RWPE2 (cell line): ENCODE measurements at regions not wholly inside any gene's neighbourhood (a gene's known extent, or its start where the extent isn't known, plus 50 kb on each side); places are given as distances from the start of the nearest gene placed in this dataset.
A peak's percentile ranks its signal among the peaks of the same experiment; 100 is the strongest.

Experiments
- ATAC-seq: fragments of 200-7000 bp; cut with Tn5 transposase; 3 replicates; pipeline ENCODE4 v1.9.1; 2021; ENCODE audit warnings: low read depth
- DNase-seq: peaks from one replicate; pipeline ENCODE4 v3.0.0-alpha.2; 2020; ENCODE audit warnings: low spot score
- H3K27ac ChIP-seq: fragments of 450-650 bp; 2 replicates; pipeline ENCODE4 v1.5.1; 2017; ENCODE audit warnings: mild to moderate bottlenecking; ENCODE audit not compliant: poor library complexity, severe bottlenecking
- H3K27me3 ChIP-seq: fragments of 250-450 bp; sonication (Bioruptor Pico); 2 replicates; pipeline ENCODE4 v1.5.1; 2021; ENCODE audit warnings: mild to moderate bottlenecking, moderate library complexity; ENCODE audit not compliant: insufficient read depth, poor library complexity, severe bottlenecking
- H3K36me3 ChIP-seq: fragments of 250-450 bp; sonication (Bioruptor Pico); 2 replicates; pipeline ENCODE4 v1.5.1; 2020; ENCODE audit warnings: low read depth, mild to moderate bottlenecking, moderate library complexity
- H3K4me1 ChIP-seq: fragments of 250-450 bp; sonication (Bioruptor Pico); 2 replicates; pipeline ENCODE4 v1.5.1; 2021; ENCODE audit warnings: mild to moderate bottlenecking, moderate library complexity; ENCODE audit not compliant: insufficient read depth, poor library complexity, severe bottlenecking
- H3K4me3 ChIP-seq: fragments of 250-450 bp; sonication (Bioruptor Pico); 2 replicates; pipeline ENCODE4 v1.5.1; 2021; ENCODE audit warnings: mild to moderate bottlenecking, moderate library complexity; ENCODE audit not compliant: severe bottlenecking
- H3K9me3 ChIP-seq: fragments of 250-450 bp; sonication (Bioruptor Pico); 2 replicates; pipeline ENCODE4 v1.5.1; 2021; ENCODE audit warnings: mild to moderate bottlenecking, moderate library complexity; ENCODE audit not compliant: severe bottlenecking
- TF ChIP-seq, protein P1 (sequence below): fragments of 450-650 bp; IDR thresholded peaks from one replicate; pipeline ENCODE4 v1.5.1; 2017; ENCODE audit warnings: mild to moderate bottlenecking, moderate library complexity; ENCODE audit not compliant: poor library complexity, severe bottlenecking

DNA sequence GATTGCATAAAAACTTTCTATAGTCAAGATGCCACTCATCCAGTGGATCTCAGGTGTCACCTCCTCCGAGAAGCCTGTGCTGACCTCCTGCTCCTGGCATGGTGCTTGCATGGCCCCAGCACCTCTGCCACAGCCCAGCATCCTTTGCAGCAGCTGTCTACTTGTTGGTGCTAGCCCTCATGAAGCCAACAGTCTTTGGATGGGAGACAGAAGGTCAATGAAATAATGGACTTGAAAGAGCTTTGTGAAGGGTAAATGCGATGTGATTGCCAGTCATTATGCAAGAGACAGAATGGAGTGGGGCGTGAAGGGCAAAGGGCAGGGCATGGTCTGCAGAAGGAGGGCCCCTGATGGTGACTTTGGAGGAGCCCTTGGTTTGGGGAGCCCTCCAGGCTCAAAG is 63.0 kb upstream of the CLMN start:
- Histone ChIP-seq H3K27ac (no peak overlapping the region), H3K36me3 (no peaks in the 10 kb centered on the region), H3K9me3 (peaks cover 4% of the 10 kb centered on the region), H3K4me3 (no peak overlapping the region), H3K27me3 (no peaks in the 10 kb centered on the region), H3K4me1 (no peaks in the 10 kb centered on the region)
- TF ChIP-seq, protein P1, sequence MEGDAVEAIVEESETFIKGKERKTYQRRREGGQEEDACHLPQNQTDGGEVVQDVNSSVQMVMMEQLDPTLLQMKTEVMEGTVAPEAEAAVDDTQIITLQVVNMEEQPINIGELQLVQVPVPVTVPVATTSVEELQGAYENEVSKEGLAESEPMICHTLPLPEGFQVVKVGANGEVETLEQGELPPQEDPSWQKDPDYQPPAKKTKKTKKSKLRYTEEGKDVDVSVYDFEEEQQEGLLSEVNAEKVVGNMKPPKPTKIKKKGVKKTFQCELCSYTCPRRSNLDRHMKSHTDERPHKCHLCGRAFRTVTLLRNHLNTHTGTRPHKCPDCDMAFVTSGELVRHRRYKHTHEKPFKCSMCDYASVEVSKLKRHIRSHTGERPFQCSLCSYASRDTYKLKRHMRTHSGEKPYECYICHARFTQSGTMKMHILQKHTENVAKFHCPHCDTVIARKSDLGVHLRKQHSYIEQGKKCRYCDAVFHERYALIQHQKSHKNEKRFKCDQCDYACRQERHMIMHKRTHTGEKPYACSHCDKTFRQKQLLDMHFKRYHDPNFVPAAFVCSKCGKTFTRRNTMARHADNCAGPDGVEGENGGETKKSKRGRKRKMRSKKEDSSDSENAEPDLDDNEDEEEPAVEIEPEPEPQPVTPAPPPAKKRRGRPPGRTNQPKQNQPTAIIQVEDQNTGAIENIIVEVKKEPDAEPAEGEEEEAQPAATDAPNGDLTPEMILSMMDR: no peak
- no peak for ATAC-seq
- no peak for DNase-seq

DNA sequence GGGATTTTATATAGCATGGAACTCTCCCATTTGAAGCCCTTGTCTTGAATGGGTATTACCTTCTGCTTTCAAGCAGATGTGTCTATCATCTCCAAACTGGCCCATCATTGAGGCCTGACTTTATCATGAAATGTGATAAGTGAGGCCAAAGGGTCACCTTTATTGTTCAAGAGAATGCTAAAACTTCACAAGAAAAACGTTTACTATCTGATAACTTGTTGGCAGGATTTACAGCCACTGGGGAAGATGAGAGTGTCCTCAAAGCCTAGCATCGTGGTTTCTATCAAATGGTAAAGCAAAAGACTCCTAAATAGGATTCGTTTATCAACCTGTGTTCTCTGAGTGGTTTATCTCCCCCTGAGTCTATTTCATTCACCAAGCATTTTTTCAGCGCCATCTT is 62.0 kb upstream of the CLMN start:
- Histone ChIP-seq H3K27ac (no peak overlapping the region), H3K36me3 (no peaks in the 10 kb centered on the region), H3K4me3 (no peak overlapping the region), H3K9me3 (peaks cover 4% of the 10 kb centered on the region), H3K27me3 (no peaks in the 10 kb centered on the region), H3K4me1 (no peaks in the 10 kb centered on the region)
- DNase-seq: no peak
- TF ChIP-seq, protein P1: no peak
- ATAC-seq: no peak

DNA sequence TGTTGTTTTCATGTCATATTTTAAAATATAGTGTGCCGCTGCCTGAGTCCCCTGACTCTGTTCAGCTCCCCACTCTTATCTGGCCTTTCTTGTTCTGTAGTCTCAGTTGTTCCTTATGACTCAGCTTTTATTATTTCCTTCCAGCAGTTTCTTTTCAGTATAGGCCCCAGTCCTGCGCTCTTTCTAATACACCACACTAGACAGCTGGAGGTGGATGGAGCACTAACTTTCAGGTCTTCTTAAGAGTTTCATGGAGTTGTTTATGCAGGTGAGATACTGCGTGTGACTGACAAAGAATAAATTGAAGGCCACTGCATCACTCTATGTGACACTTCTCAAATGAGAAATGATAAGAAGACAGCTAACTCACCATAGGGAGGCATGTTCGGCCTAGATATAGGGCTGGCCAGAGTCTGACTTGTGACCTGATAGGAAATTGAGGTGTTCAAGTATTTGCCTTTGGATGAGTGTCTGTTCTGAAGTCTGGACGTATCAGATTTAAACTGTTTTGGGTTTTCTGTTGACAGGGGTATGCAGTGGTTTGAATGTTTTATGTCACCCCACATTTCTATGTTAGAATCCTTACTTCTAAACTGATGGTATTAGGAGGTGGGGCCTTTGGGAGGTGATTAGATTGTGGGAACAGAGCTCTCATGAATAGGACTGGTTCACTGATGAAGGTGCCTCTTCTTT is 60.8 kb upstream of the CLMN start:
- no peak overlapping the region for H3K27ac ChIP-seq
- ATAC-seq: no peak
- H3K36me3 ChIP-seq: no peaks in the 10 kb centered on the region
- H3K4me3 ChIP-seq: no peak overlapping the region
- no peaks in the 10 kb centered on the region for H3K4me1 ChIP-seq
- peaks cover 4% of the 10 kb centered on the region for H3K9me3 ChIP-seq
- DNase-seq: no peak
- H3K27me3 ChIP-seq: no peaks in the 10 kb centered on the region
- TF ChIP-seq, protein P1: no peak

DNA sequence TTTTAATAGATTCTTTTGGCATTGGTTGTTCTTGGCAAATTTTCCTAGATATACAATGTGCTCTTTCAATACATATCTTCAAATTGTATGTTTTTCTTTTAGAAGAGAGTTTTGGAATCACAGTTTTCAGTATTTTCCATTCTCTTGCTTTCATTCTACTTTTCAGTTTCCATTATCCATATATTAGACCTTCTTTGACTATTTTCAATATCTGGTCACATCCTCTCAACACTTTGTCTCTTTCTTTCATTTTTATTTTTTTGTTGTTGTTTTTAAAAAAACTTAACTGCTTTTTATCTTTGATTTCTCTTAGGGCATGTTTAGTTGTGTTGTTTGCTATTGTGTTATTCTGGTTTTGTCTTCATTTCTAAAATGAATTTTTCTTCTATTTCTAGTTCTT is 59.9 kb upstream of the CLMN start:
- H3K4me1 ChIP-seq: no peaks in the 10 kb centered on the region
- no peak overlapping the region for H3K4me3 ChIP-seq
- no peaks in the 10 kb centered on the region for H3K36me3 ChIP-seq
- no peak for ATAC-seq
- TF ChIP-seq, protein P1: no peak
- H3K9me3 ChIP-seq: peaks cover 4% of the 10 kb centered on the region
- no peaks in the 10 kb centered on the region for H3K27me3 ChIP-seq
- DNase-seq: no peak
- no peak overlapping the region for H3K27ac ChIP-seq

DNA sequence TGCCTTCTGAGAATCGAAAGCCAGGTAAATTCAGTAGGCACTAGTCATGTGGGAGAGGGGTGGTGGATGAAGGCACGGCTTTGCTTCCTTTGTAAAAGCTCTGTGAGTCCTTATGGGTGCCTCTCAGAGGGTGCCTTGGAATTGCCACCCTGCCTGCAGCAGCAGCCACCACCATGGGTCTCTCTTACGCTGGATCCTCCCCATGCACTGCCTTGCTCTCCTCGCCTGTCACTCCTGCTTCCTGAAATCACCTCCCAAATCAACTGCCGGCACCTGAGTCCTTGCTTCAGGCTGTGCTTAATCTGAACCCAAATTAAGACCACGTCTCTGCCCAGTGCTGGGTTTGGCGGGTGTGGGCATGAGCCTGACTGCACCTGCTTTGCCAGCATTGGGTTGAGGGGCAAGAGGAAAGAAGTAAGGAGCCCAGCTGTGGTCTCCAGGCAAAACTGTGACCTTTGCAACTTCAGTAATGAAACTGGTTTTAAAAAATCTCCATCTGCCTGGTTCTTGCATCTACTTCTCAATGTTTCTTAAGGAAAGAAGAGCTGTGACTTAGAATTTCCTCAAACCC is 55.9 kb upstream of the CLMN start:
- no peaks in the 10 kb centered on the region for H3K27me3 ChIP-seq
- H3K4me3 ChIP-seq: no peak overlapping the region
- peaks cover 4% of the 10 kb centered on the region for H3K9me3 ChIP-seq
- no peak overlapping the region for H3K27ac ChIP-seq
- no peaks in the 10 kb centered on the region for H3K36me3 ChIP-seq
- TF ChIP-seq, protein P1: no peak
- ATAC-seq (peak; percentile 25; the same call in 1 of the 3 replicates), DNase-seq (no peak)
- H3K4me1 ChIP-seq: no peaks in the 10 kb centered on the region
